Kidney epithelial cell (primary cell): ENCODE measurements at regions not wholly inside any gene's neighbourhood (a gene's known extent, or its start where the extent isn't known, plus 50 kb on each side); places are given as distances from the start of the nearest gene placed in this dataset.

ENCODE experiments used
- DNase-seq: peaks from one replicate; pipeline ENCODE4 v3.0.0-alpha.2; 2010; ENCODE audit warnings: low read depth
- H3K27me3 ChIP-seq: 2 replicates; pipeline ENCODE4 v1.6.0; 2011; ENCODE audit warnings: low read length; ENCODE audit not compliant: control insufficient read depth, insufficient read depth
- H3K36me3 ChIP-seq: 2 replicates; pipeline ENCODE4 v1.5.1; 2011; ENCODE audit warnings: low read length; ENCODE audit not compliant: control insufficient read depth, insufficient read depth
- H3K4me3 ChIP-seq: 2 replicates; pipeline ENCODE4 v1.5.1; 2011; ENCODE audit warnings: low read depth, mild to moderate bottlenecking, control low read depth, low read length
- CTCF ChIP-seq: IDR thresholded peaks from 2 replicates; pipeline ENCODE4 v1.5.1; 2011; ENCODE audit warnings: mild to moderate bottlenecking, moderate library complexity, low read length, control low read depth, inconsistent platforms; ENCODE audit not compliant: insufficient read depth, poor library complexity, severe bottlenecking

GRCh38 chr1:68330391-68330790, 98.1 kb upstream of the WLS start:
- Histone ChIP-seq H3K4me3 (no peak overlapping the region), H3K36me3 (no peaks in the 10 kb centered on the region), H3K27me3 (no peaks in the 10 kb centered on the region)
- no peak for DNase-seq
- no peak for TF ChIP-seq CTCF

- no peak for TF ChIP-seq CTCF
- no peaks in the 10 kb centered on the region for H3K27me3 ChIP-seq
- no peak overlapping the region for H3K4me3 ChIP-seq
- no peak for DNase-seq
- no peaks in the 10 kb centered on the region for H3K36me3 ChIP-seq
Measured at GRCh38 chr1:68329096-68329835, 96.9 kb upstream of the WLS start.

GRCh38 chr1:68328490-68328889, 96.2 kb upstream of the WLS start:
- DNase-seq: no peak
- H3K27me3 ChIP-seq: no peaks in the 10 kb centered on the region
- no peak for TF ChIP-seq CTCF
- no peaks in the 10 kb centered on the region for H3K36me3 ChIP-seq
- H3K4me3 ChIP-seq: no peak overlapping the region

DNA sequence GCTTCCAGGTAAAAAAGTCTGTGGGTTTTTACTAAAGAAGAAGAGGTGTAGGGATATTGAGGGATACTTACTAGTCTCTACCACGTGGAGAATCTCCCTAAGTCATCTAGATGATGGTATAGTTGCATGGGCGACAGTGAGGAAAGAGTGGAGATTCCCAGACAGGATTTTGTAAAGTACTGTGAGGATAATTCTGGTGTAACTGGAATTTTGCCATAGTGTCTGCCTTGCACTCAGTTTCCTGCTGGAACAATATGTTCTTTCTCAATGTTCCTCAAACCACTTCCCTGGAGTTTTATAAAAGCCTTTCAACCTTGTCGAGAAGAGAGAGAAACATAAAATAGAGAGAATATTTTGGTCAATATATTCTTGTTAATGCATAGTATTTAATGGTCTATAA, 95.1 kb upstream of the WLS start:
- DNase-seq: no peak
- H3K4me3 ChIP-seq: no peak overlapping the region
- H3K27me3 ChIP-seq: no peaks in the 10 kb centered on the region
- no peaks in the 10 kb centered on the region for H3K36me3 ChIP-seq
- no peak for TF ChIP-seq CTCF

DNA sequence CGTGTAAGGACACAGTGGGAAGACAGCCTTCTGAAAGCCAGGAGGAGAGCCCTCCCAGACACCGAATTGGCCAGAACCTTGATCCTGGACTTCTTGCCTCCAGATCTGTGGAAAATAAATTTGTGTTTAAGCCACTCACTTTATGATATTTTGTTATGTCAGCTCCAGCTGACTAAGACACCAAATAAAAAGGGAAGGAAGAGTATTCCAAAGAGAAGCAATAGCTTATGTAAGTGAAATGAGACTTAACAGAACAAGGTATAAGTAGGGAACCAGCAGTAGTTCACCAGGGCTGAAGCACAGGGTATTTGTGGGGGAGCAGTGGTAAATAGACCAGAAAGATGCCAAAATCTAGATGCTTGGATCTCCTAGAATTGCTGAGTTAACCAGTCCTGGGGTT, 94.2 kb upstream of the WLS start:
- Histone ChIP-seq H3K36me3 (no peaks in the 10 kb centered on the region), H3K27me3 (no peaks in the 10 kb centered on the region), H3K4me3 (no peak overlapping the region)
- TF ChIP-seq CTCF: no peak
- no peak for DNase-seq

DNA sequence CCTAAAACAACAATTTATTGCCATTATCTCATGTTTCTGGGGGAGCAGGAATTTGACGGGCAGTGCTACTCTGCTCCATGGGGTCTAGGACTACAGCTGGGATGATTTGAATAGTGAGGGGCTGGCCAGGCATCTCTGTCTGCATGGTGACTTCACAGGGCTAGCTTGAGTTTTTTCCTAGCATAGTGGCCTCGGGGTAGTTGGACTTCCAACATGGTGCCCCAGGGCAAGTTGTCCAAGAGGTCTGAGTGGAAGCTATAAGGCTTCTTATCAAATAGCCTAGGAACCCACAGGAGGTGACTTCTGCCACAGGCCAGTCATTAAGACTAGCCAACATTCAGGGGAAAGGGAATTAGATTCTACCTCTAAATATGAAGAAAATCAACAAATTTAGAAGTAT, 92.0 kb upstream of the WLS start:
- TF ChIP-seq CTCF: no peak

More for the DNA sequence above, 92.0 kb upstream of the WLS start:
- H3K27me3 ChIP-seq: no peaks in the 10 kb centered on the region
- H3K4me3 ChIP-seq: no peak overlapping the region
- DNase-seq: no peak
- no peaks in the 10 kb centered on the region for H3K36me3 ChIP-seq
